ENCODE measurements at regions not wholly inside any gene's neighbourhood (a gene's known extent, or its start where the extent isn't known, plus 50 kb on each side); places are given as distances from the start of the nearest gene placed in this dataset.

DNA sequence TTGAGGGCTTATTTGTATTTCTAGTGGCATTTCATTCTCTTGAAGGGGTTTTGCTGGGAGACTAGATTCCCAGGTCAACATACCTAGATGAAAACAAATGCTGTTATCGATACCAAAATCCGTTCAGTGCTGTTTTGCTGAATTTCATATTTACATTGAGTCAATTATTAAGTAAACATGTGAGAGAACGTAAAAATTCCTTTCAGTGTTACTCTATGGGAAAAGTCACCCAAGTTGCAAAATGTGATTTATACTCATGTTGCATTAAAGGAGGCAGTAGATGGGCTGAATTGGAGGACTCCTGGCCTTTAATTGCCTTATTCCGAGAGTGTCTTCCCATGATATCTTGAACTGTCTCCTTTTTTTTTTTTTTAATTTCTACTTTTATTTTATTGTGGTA, 1011.3 kb upstream of the NR2F2 start:
- H3K4me3 ChIP-seq (replicated peaks; ENCODE audit: insufficient read depth, low read length): no peak overlapping the region
- no peak overlapping the region for H3K27ac ChIP-seq (replicated peaks)
- no peaks in the 10 kb centered on the region for H3K27me3 ChIP-seq (ENCODE audit: insufficient read depth, poor library complexity, severe bottlenecking)
- no peak for TF ChIP-seq POLR2AphosphoS5 (IDR thresholded peaks at IDR 0.05; ENCODE audit: low read depth)
- TF ChIP-seq, protein P1, sequence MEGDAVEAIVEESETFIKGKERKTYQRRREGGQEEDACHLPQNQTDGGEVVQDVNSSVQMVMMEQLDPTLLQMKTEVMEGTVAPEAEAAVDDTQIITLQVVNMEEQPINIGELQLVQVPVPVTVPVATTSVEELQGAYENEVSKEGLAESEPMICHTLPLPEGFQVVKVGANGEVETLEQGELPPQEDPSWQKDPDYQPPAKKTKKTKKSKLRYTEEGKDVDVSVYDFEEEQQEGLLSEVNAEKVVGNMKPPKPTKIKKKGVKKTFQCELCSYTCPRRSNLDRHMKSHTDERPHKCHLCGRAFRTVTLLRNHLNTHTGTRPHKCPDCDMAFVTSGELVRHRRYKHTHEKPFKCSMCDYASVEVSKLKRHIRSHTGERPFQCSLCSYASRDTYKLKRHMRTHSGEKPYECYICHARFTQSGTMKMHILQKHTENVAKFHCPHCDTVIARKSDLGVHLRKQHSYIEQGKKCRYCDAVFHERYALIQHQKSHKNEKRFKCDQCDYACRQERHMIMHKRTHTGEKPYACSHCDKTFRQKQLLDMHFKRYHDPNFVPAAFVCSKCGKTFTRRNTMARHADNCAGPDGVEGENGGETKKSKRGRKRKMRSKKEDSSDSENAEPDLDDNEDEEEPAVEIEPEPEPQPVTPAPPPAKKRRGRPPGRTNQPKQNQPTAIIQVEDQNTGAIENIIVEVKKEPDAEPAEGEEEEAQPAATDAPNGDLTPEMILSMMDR (IDR thresholded peaks at IDR 0.05; ENCODE audit: insufficient read depth, low read length): no peak
- TF ChIP-seq SPI1 (IDR thresholded peaks at IDR 0.05; ENCODE audit: borderline replicate concordance, low read depth): no peak
- no peak for TF ChIP-seq GABPA (IDR thresholded peaks at IDR 0.05; ENCODE audit: low read depth)
- TF ChIP-seq, protein P2, sequence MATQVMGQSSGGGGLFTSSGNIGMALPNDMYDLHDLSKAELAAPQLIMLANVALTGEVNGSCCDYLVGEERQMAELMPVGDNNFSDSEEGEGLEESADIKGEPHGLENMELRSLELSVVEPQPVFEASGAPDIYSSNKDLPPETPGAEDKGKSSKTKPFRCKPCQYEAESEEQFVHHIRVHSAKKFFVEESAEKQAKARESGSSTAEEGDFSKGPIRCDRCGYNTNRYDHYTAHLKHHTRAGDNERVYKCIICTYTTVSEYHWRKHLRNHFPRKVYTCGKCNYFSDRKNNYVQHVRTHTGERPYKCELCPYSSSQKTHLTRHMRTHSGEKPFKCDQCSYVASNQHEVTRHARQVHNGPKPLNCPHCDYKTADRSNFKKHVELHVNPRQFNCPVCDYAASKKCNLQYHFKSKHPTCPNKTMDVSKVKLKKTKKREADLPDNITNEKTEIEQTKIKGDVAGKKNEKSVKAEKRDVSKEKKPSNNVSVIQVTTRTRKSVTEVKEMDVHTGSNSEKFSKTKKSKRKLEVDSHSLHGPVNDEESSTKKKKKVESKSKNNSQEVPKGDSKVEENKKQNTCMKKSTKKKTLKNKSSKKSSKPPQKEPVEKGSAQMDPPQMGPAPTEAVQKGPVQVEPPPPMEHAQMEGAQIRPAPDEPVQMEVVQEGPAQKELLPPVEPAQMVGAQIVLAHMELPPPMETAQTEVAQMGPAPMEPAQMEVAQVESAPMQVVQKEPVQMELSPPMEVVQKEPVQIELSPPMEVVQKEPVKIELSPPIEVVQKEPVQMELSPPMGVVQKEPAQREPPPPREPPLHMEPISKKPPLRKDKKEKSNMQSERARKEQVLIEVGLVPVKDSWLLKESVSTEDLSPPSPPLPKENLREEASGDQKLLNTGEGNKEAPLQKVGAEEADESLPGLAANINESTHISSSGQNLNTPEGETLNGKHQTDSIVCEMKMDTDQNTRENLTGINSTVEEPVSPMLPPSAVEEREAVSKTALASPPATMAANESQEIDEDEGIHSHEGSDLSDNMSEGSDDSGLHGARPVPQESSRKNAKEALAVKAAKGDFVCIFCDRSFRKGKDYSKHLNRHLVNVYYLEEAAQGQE (IDR thresholded peaks at IDR 0.05; ENCODE audit: insufficient replicate concordance, low read depth): no peak
- DNase-seq (ENCODE audit: low read depth in 1 of 2, low spot score in 1 of 2): no peak

DNA sequence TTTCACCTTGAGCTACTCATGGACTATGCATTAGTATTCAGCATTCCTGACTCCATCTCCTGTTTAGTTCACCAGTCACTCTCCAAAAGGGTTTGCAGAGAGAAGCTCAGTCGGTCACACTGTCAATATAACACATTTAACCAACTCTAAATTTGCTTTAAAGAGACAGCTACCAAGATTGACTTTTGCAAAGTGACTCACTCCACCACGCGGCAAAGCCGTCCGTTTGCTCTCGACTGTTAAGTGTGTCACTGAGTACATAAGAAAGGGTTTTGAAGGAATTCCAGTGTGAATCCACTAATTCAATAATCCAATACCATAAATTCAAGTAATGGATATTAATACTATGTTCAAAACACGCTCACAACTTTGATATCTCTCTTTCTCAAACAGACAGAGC, 1006.7 kb upstream of the NR2F2 start:
- Histone ChIP-seq H3K4me3 (replicated peaks; ENCODE audit: insufficient read depth, low read length) (no peak overlapping the region), H3K27me3 (ENCODE audit: insufficient read depth, poor library complexity, severe bottlenecking) (no peaks in the 10 kb centered on the region), H3K27ac (replicated peaks) (no peak overlapping the region)
- DNase-seq (ENCODE audit: low read depth in 1 of 2, low spot score in 1 of 2): no peak
- TF ChIP-seq, protein P2 (IDR thresholded peaks at IDR 0.05; ENCODE audit: insufficient replicate concordance, low read depth): no peak
- TF ChIP-seq, protein P1 (IDR thresholded peaks at IDR 0.05; ENCODE audit: insufficient read depth, low read length): no peak
- TF ChIP-seq POLR2AphosphoS5 (IDR thresholded peaks at IDR 0.05; ENCODE audit: low read depth): no peak
- TF ChIP-seq SPI1 (IDR thresholded peaks at IDR 0.05; ENCODE audit: borderline replicate concordance, low read depth): no peak
- TF ChIP-seq GABPA (IDR thresholded peaks at IDR 0.05; ENCODE audit: low read depth): no peak

DNA sequence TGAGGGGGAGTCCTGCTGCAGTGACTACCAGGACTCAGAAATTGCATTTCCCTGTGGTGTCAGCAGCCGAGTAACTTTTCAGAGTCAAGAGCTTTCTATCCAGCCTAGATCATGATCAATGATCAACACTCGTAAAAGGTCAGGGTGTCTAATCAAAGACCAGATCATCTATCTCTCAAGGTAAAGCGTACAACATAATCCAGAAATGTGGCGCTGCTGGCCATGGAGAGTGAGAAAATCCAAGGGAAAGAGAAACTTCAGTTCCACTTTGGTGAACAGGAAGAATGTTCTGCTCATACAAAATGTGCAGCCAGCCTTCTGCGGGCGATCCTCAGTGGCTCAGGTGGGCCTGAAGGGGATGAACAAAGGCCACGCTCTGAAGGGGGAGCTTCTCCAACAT, 1005.8 kb upstream of the NR2F2 start:
- TF ChIP-seq, protein P1 (IDR thresholded peaks at IDR 0.05; ENCODE audit: insufficient read depth, low read length): no peak
- no peak for TF ChIP-seq POLR2AphosphoS5 (IDR thresholded peaks at IDR 0.05; ENCODE audit: low read depth)
- TF ChIP-seq GABPA (IDR thresholded peaks at IDR 0.05; ENCODE audit: low read depth): no peak
- TF ChIP-seq, protein P2 (IDR thresholded peaks at IDR 0.05; ENCODE audit: insufficient replicate concordance, low read depth): no peak
- no peak for TF ChIP-seq SPI1 (IDR thresholded peaks at IDR 0.05; ENCODE audit: borderline replicate concordance, low read depth)
- no peak overlapping the region for H3K27ac ChIP-seq (replicated peaks)
- no peak for DNase-seq (ENCODE audit: low read depth in 1 of 2, low spot score in 1 of 2)
- no peaks in the 10 kb centered on the region for H3K27me3 ChIP-seq (ENCODE audit: insufficient read depth, poor library complexity, severe bottlenecking)
- H3K4me3 ChIP-seq (replicated peaks; ENCODE audit: insufficient read depth, low read length): no peak overlapping the region
